Neural cell (in vitro differentiated cells): ENCODE measurements at regions not wholly inside any gene's neighbourhood (a gene's known extent, or its start where the extent isn't known, plus 50 kb on each side); places are given as distances from the start of the nearest gene placed in this dataset.

Source experiments
- H2AFZ ChIP-seq: fragments of 200-600, 300-800 bp; sonication (generic), shearing (Covaris generic); 2 replicates; pipeline ENCODE4 v1.6.0; 2014; ENCODE audit warnings: low read depth, mild to moderate bottlenecking, antibody characterized with exemption, low read length, moderate library complexity
- H3F3A ChIP-seq: fragments of 200-600 bp; shearing (Covaris generic); 2 replicates; pipeline ENCODE4 v1.6.1; 2016; ENCODE audit warnings: mild to moderate bottlenecking, moderate library complexity, mixed read lengths, antibody characterized with exemption, low read length; ENCODE audit not compliant: insufficient read depth, poor library complexity, severe bottlenecking
- H3K27ac ChIP-seq: fragments of 200-600, 300-800 bp; sonication (generic), shearing (Covaris generic); 2 replicates; pipeline ENCODE4 v1.5.1; 2014; ENCODE audit warnings: mild to moderate bottlenecking, low read length, moderate library complexity
- H3K27me3 ChIP-seq: fragments of 300-800, 200-600 bp; sonication (generic), shearing (Covaris generic); 2 replicates; pipeline ENCODE4 v1.6.0; 2014; ENCODE audit warnings: mild to moderate bottlenecking, low read depth, low read length, moderate library complexity; ENCODE audit not compliant: insufficient read depth
- H3K36me3 ChIP-seq: fragments of 300-800, 200-600 bp; sonication (generic), shearing (Covaris generic); 2 replicates; pipeline ENCODE4 v1.5.1; 2014; ENCODE audit warnings: mild to moderate bottlenecking, antibody characterized with exemption, low read length, moderate library complexity; ENCODE audit not compliant: insufficient read depth
- H3K4me2 ChIP-seq: fragments of 300-800, 200-600 bp; sonication (generic), shearing (Covaris generic); 2 replicates; pipeline ENCODE4 v1.6.0; 2014; ENCODE audit warnings: mild to moderate bottlenecking, low read length
- H3K4me3 ChIP-seq: fragments of 300-800, 200-600 bp; sonication (generic), shearing (Covaris generic); 2 replicates; pipeline ENCODE4 v1.5.1; 2014; ENCODE audit warnings: mild to moderate bottlenecking, low read length, moderate library complexity
- H3K79me2 ChIP-seq: fragments of 200-600 bp; shearing (Covaris generic); replicated peaks from 2 replicates; pipeline ENCODE4 v1.6.0; 2014; ENCODE audit warnings: mild to moderate bottlenecking, low read length, moderate library complexity; ENCODE audit not compliant: insufficient read depth
- H3K9ac ChIP-seq: fragments of 300-800, 200-600 bp; sonication (generic), shearing (Covaris generic); 2 replicates; pipeline ENCODE4 v1.6.1; 2016; ENCODE audit warnings: mild to moderate bottlenecking, low read length, mixed read lengths
- H3K9me2 ChIP-seq: fragments of 200-600 bp; shearing (Covaris generic); 2 replicates; pipeline ENCODE4 v1.6.1; 2016; ENCODE audit warnings: mild to moderate bottlenecking, low read length, mixed read lengths; ENCODE audit not compliant: insufficient read depth
- H3K9me3 ChIP-seq: fragments of 200-600, 300-800 bp; sonication (generic), shearing (Covaris generic); 2 replicates; pipeline ENCODE4 v1.6.1; 2016; ENCODE audit warnings: mild to moderate bottlenecking, mixed run types, low read length, moderate library complexity, mixed read lengths
- H4K20me1 ChIP-seq: fragments of 200-600 bp; shearing (Covaris generic); 2 replicates; pipeline ENCODE4 v1.6.1; 2016; ENCODE audit warnings: mild to moderate bottlenecking, mixed run types; ENCODE audit not compliant: insufficient read depth
- EP300 ChIP-seq: fragments of 450-650 bp; conservative IDR thresholded peaks from 2 replicates; pipeline ENCODE4 v1.6.1; 2014; ENCODE audit warnings: antibody characterized with exemption, mild to moderate bottlenecking, moderate library complexity; ENCODE audit not compliant: poor library complexity, severe bottlenecking
- EZH2 ChIP-seq: fragments of 200-600, 300-800 bp; shearing (Covaris generic), sonication (generic); IDR thresholded peaks from 2 replicates; pipeline ENCODE4 v1.6.1; 2014; ENCODE audit warnings: antibody characterized with exemption, low read length, borderline replicate concordance, mild to moderate bottlenecking; ENCODE audit not compliant: insufficient read depth, poor library complexity, severe bottlenecking
- MXI1 ChIP-seq: fragments of 450-650 bp; conservative IDR thresholded peaks from 2 replicates; pipeline ENCODE4 v1.6.1; 2014; ENCODE audit warnings: antibody characterized with exemption, mild to moderate bottlenecking; ENCODE audit not compliant: poor library complexity, severe bottlenecking
- POLR2AphosphoS5 ChIP-seq: IDR thresholded peaks from 2 replicates; pipeline ENCODE4 v1.6.1; 2012
- RAD21 ChIP-seq: fragments of 450-650 bp; conservative IDR thresholded peaks from 2 replicates; pipeline ENCODE4 v1.6.1; 2014; ENCODE audit warnings: antibody characterized with exemption, mild to moderate bottlenecking, moderate library complexity
- SMC3 ChIP-seq: fragments of 450-650 bp; conservative IDR thresholded peaks from 2 replicates; pipeline ENCODE4 v1.6.1; 2014; ENCODE audit warnings: antibody characterized with exemption, mild to moderate bottlenecking, moderate library complexity; ENCODE audit not compliant: poor library complexity
- TAF1 ChIP-seq: IDR thresholded peaks from 2 replicates; pipeline ENCODE4 v1.6.1; 2012; ENCODE audit warnings: low read depth
- TF ChIP-seq, protein P1 (sequence below): fragments of 450-650 bp; IDR thresholded peaks from 2 replicates; pipeline ENCODE4 v1.5.1; 2014; ENCODE audit warnings: antibody characterized with exemption, mild to moderate bottlenecking, moderate library complexity; ENCODE audit not compliant: poor library complexity, severe bottlenecking

DNA sequence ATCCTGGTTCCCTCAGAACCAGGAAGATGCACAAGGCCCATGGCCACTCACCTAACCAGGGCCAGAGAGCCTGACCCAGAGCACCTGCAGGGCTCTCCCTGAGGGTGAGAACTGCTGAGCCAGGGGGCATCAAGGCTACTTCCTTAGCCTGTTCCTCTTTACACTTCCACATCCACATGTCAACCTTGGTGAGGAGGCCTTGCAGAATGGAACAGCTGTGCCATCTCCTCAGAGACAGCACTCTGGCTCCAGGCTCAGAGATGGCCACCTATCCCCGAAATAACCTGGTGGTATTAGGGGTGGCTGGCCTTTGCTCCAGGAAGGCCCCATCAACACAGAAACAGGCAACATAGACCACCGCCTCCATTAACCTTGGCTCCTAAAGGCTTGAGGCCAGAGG, 473.0 kb downstream of the RPS24 start:
- Histone ChIP-seq H3K36me3 (no peaks in the 10 kb centered on the region), H3F3A (no peaks in the 10 kb centered on the region), H3K4me3 (no peak overlapping the region), H3K79me2 (no peaks in the 10 kb centered on the region), H3K9ac (no peak overlapping the region), H3K4me2 (no peak overlapping the region), H3K9me3 (no peaks in the 10 kb centered on the region), H4K20me1 (no peaks in the 10 kb centered on the region), H2AFZ (no peak overlapping the region), H3K27me3 (no peaks in the 10 kb centered on the region), H3K9me2 (no peaks in the 10 kb centered on the region), H3K27ac (no peak overlapping the region)
- TF ChIP-seq EP300 = no peak
- TF ChIP-seq SMC3 = no peak
- TF ChIP-seq TAF1 = no peak
- TF ChIP-seq EZH2 = no peak
- no peak for TF ChIP-seq POLR2AphosphoS5
- TF ChIP-seq, protein P1, sequence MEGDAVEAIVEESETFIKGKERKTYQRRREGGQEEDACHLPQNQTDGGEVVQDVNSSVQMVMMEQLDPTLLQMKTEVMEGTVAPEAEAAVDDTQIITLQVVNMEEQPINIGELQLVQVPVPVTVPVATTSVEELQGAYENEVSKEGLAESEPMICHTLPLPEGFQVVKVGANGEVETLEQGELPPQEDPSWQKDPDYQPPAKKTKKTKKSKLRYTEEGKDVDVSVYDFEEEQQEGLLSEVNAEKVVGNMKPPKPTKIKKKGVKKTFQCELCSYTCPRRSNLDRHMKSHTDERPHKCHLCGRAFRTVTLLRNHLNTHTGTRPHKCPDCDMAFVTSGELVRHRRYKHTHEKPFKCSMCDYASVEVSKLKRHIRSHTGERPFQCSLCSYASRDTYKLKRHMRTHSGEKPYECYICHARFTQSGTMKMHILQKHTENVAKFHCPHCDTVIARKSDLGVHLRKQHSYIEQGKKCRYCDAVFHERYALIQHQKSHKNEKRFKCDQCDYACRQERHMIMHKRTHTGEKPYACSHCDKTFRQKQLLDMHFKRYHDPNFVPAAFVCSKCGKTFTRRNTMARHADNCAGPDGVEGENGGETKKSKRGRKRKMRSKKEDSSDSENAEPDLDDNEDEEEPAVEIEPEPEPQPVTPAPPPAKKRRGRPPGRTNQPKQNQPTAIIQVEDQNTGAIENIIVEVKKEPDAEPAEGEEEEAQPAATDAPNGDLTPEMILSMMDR = no peak
- TF ChIP-seq MXI1 = no peak
- TF ChIP-seq RAD21 = no peak

DNA sequence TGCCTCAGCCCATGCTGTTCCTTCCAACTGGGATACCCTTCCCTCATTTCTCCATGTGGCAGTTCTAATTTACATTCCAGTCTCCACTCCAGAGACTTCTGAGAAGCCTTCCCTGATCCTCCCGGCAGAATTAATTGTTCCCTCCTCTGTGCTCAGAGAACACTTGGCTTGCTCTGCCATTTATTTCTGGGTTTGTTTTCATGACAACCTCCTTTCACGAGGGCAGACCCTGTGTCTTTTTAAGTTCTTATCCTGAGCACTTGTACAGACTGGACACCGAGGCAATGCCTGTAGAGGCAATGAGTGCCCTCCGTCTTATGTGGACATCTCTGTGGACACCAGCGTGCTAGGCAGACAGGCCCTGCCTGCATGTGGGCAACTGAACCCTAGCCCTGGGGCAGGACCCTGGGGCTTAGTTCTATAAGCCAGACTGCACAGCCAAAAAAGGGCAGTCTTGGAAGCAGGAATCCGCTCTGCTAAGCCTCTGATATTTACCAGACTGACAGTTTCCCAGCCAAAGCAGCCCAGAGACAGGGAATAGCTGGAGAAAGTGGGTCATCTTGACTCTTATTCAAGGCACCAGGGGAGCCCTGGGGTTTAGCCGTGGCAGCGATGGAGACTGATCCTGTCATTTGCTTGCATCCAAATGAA, 474.0 kb downstream of the RPS24 start:
- H3K9ac ChIP-seq = no peak overlapping the region
- H4K20me1 ChIP-seq = no peaks in the 10 kb centered on the region
- no peak overlapping the region for H3K27ac ChIP-seq
- H3K4me2 ChIP-seq = no peak overlapping the region
- no peak for TF ChIP-seq EZH2
- no peaks in the 10 kb centered on the region for H3K9me3 ChIP-seq
- no peak overlapping the region for H3K4me3 ChIP-seq
- H3K27me3 ChIP-seq = no peaks in the 10 kb centered on the region
- H2AFZ ChIP-seq = no peak overlapping the region
- H3K36me3 ChIP-seq = no peaks in the 10 kb centered on the region
- no peaks in the 10 kb centered on the region for H3F3A ChIP-seq
- H3K9me2 ChIP-seq = no peaks in the 10 kb centered on the region
- H3K79me2 ChIP-seq = no peaks in the 10 kb centered on the region

DNA sequence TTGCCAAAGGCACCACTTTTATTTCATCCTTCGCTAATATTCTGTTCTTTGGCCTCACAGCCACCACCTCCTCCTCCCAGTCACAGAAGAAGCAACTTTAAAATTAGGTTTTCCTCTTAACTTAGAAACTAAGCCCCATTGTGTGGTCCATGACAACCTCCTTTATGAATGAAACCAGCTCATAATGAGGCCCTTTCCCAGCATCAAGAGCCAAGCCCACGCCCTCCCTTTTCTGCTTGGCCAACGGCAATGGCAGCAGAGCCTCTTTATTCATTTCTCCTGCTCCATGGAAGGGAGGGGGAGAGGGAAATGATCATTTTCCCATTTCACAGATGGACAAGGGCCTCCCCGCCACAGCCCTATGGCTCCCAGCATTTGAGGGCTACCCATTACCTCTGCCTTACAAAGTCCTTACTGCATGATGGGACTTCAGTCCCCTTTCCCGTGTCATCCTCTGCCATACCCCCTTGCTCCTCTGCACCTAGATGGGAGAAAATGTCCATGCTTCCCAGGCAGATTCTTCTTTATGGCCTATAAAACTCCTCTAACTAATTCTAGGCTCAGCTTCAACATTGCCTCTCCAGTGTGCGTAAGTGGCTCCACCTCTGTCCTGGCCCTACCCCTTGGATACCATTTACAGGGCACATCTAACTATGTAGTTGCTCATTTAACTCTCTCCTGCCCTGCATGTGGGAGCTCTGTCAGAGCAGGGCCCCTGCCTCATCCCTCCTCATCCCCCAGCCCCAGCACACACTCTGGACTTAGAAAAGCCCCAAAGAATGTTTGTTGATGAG, 475.5 kb downstream of the RPS24 start:
- no peak overlapping the region for H3K27ac ChIP-seq
- H2AFZ ChIP-seq = no peak overlapping the region
- no peaks in the 10 kb centered on the region for H3K79me2 ChIP-seq
- H3K27me3 ChIP-seq = no peaks in the 10 kb centered on the region
- no peaks in the 10 kb centered on the region for H3F3A ChIP-seq
- TF ChIP-seq, protein P1 = no peak
- no peak for TF ChIP-seq SMC3
- TF ChIP-seq EP300 = no peak
- H3K9me3 ChIP-seq = no peaks in the 10 kb centered on the region
- no peaks in the 10 kb centered on the region for H3K9me2 ChIP-seq
- H3K36me3 ChIP-seq = no peaks in the 10 kb centered on the region
- no peaks in the 10 kb centered on the region for H4K20me1 ChIP-seq
- H3K9ac ChIP-seq = no peak overlapping the region
- no peak overlapping the region for H3K4me3 ChIP-seq
- H3K4me2 ChIP-seq = no peak overlapping the region
